K562 (cell line): ENCODE measurements at regions not wholly inside any gene's neighbourhood (a gene's known extent, or its start where the extent isn't known, plus 50 kb on each side); places are given as distances from the start of the nearest gene placed in this dataset.

Source experiments
- CHD1 ChIP-seq: fragments of 200-600 bp; sonication (generic); IDR thresholded peaks from one replicate; pipeline ENCODE4 v1.6.1; 2012; ENCODE audit warnings: mild to moderate bottlenecking, moderate library complexity, low read length, inconsistent platforms
- MYC ChIP-seq, 2 experiments: fragments of 250-450 bp in 1 of 2; sonication (Bioruptor Pico) in 1 of 2; IDR thresholded peaks; 2 replicates each; pipeline versions ENCODE4 v1.5.1 to v1.6.1; 2012 to 2021; ENCODE audit warnings: low read depth in 2 of 2, borderline replicate concordance in 1 of 2, improper control_type of control experiment in 1 of 2, low read length in 1 of 2, mild to moderate bottlenecking in 1 of 2, moderate library complexity in 1 of 2
- NEUROD1 ChIP-seq: fragments of 150-350 bp; IDR thresholded peaks from 2 replicates; pipeline ENCODE4 v1.6.1; 2014; ENCODE audit warnings: borderline replicate concordance, low read length, low read depth; ENCODE audit not compliant: partially characterized antibody
- SIN3A ChIP-seq, 2 experiments: fragments of 150-350 bp in 1 of 2; IDR thresholded peaks; 2 replicates each; pipeline ENCODE4 v1.6.1; 2011 to 2016; ENCODE audit warnings: borderline replicate concordance in 2 of 2, low read depth in 2 of 2, low read length in 2 of 2, mild to moderate bottlenecking in 2 of 2, moderate library complexity in 2 of 2; ENCODE audit not compliant: control insufficient read depth in 1 of 2
- XRCC3 ChIP-seq: fragments of 450-650 bp; IDR thresholded peaks from 2 replicates; pipeline ENCODE4 v1.6.1; 2017; ENCODE audit warnings: mild to moderate bottlenecking, moderate library complexity
- ZNF609 ChIP-seq: sonication (generic); formaldehyde crosslinking; IDR thresholded peaks from 2 replicates; pipeline ENCODE4 v1.8.1; 2023; ENCODE audit warnings: missing genetic modification reagents, mild to moderate bottlenecking, borderline replicate concordance
- ZNF639 ChIP-seq, 2 experiments: fragments of 200-800 bp in 1 of 2; sonication (Bioruptor generic) in 1 of 2; sonication (generic) in 1 of 2; formaldehyde crosslinking in 1 of 2; IDR thresholded peaks in 1 of 2; conservative IDR thresholded peaks in 1 of 2; 2 replicates each; pipeline versions ENCODE4 v1.5.0 to v1.6.1; 2016 to 2020; ENCODE audit warnings: missing compliant biosample characterization in 1 of 2, missing genetic modification characterization in 1 of 2, missing genetic modification reagents in 1 of 2
- TF ChIP-seq, protein P1 (sequence below), 3 experiments: fragments of 200-800 bp in 1 of 3; fragments of 250-450 bp in 1 of 3; fragments of 450-650 bp in 1 of 3; sonication (Bioruptor Pico) in 1 of 3; sonication (Bioruptor generic) in 1 of 3; formaldehyde crosslinking in 1 of 3; IDR thresholded peaks; 2 replicates each; pipeline versions ENCODE4 v1.6.1 to v1.8.0; 2016 to 2022; ENCODE audit warnings: mild to moderate bottlenecking in 2 of 3, missing genetic modification characterization in 2 of 3, missing compliant biosample characterization in 1 of 3, moderate library complexity in 1 of 3

DNA sequence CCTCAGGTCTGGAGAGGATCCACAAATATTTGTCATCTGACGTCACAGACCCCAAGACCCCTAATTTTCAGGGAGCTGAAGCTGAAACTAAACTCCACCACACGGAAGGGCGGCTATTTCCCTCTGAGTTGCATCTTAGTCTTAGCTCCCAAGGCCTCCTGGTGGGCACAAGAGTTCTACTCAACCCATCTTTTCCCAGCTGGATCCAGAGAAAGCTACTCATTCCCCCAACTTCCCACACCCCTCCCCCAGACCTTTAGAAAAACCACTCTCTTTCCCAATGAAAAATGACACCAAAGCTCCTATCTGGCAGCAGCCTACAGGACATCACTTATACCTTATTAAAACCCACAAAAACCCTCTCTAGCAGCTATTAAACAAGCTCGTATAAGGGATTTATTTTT, 67.1 kb upstream of the SLC1A1 start (continued):
- TF ChIP-seq ZNF609 (CRISPR knock-in tag) (no peak), CHD1 (no peak), XRCC3 (no peak), NEUROD1 (no peak), SIN3A (IDR thresholded peaks at IDR 0.05; ENCODE audit: borderline replicate concordance in 2 of 2, control insufficient read depth in 1 of 2, low read depth in 2 of 2, low read length in 2 of 2) (no peak), ZNF639 (CRISPR knock-in tag; conservative IDR thresholded peaks at IDR 0.05 in 1 of 2, IDR thresholded peaks at IDR 0.05 in 1 of 2) (no peak), MYC (IDR thresholded peaks at IDR 0.05; ENCODE audit: low read depth, low read length) (no peak), MYC (CRISPR knock-in tag; IDR thresholded peaks at IDR 0.05; ENCODE audit: borderline replicate concordance, low read depth) (no peak)
- TF ChIP-seq, protein P1, sequence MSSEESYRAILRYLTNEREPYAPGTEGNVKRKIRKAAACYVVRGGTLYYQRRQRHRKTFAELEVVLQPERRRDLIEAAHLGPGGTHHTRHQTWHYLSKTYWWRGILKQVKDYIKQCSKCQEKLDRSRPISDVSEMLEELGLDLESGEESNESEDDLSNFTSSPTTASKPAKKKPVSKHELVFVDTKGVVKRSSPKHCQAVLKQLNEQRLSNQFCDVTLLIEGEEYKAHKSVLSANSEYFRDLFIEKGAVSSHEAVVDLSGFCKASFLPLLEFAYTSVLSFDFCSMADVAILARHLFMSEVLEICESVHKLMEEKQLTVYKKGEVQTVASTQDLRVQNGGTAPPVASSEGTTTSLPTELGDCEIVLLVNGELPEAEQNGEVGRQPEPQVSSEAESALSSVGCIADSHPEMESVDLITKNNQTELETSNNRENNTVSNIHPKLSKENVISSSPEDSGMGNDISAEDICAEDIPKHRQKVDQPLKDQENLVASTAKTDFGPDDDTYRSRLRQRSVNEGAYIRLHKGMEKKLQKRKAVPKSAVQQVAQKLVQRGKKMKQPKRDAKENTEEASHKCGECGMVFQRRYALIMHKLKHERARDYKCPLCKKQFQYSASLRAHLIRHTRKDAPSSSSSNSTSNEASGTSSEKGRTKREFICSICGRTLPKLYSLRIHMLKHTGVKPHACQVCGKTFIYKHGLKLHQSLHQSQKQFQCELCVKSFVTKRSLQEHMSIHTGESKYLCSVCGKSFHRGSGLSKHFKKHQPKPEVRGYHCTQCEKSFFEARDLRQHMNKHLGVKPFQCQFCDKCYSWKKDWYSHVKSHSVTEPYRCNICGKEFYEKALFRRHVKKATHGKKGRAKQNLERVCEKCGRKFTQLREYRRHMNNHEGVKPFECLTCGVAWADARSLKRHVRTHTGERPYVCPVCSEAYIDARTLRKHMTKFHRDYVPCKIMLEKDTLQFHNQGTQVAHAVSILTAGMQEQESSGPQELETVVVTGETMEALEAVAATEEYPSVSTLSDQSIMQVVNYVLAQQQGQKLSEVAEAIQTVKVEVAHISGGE (CRISPR knock-in tag; IDR thresholded peaks at IDR 0.05), result no peak
